CD4-positive, alpha-beta T cell (primary cell): ENCODE measurements at regions not wholly inside any gene's neighbourhood (a gene's known extent, or its start where the extent isn't known, plus 50 kb on each side); places are given as distances from the start of the nearest gene placed in this dataset.

Experiments
- ATAC-seq: fragments of 200-7000 bp; cut with Tn5 transposase; one replicate; pipeline ENCODE4 v1.10.0; 2022; ENCODE audit warnings: mild to moderate bottlenecking; ENCODE audit not compliant: poor library complexity
- CTCF ChIA-PET: fragments of 350-600 bp; sonication (Branson Sonifier 250); formaldehyde crosslinking; loops from one replicate; lab custom pipeline; 2021; ENCODE audit warnings: antibody characterized with exemption, inconsistent platforms; lab: Charles Lee
- POLR2A ChIA-PET: fragments of 350-600 bp; sonication (Branson Sonifier 250); formaldehyde crosslinking; loops from one replicate; lab custom pipeline; 2021; ENCODE audit warnings: antibody characterized with exemption, inconsistent platforms; lab: Charles Lee
- DNase-seq, 14 experiments: peaks; one replicate each; pipeline ENCODE4 v3.0.0-alpha.2; 2013 to 2020; ENCODE audit warnings: mixed read lengths in 2 of 14
- H3K27ac ChIP-seq, 2 donors: one replicate each; pipeline versions ENCODE4 v1.5.1 to v1.7.0; 2013; ENCODE audit warnings: low read length in 2 of 2, low read depth in 1 of 2, mild to moderate bottlenecking in 1 of 2
- H3K27me3 ChIP-seq, 2 experiments: 1 replicate in 1 of 2; 2 replicates in 1 of 2; pipeline versions ENCODE4 v1.6.1 to v1.7.0; 2013; ENCODE audit warnings: low read length in 2 of 2, control low read depth in 1 of 2, mild to moderate bottlenecking in 1 of 2, moderate library complexity in 1 of 2; ENCODE audit not compliant: insufficient read depth in 2 of 2, control insufficient read depth in 1 of 2
- H3K36me3 ChIP-seq: one replicate; pipeline ENCODE4 v1.6.1; 2013; ENCODE audit warnings: low read length, control low read depth; ENCODE audit not compliant: insufficient read depth
- H3K4me1 ChIP-seq: one replicate; pipeline ENCODE4 v1.6.1; 2013; ENCODE audit warnings: low read length, control low read depth; ENCODE audit not compliant: insufficient read depth
- H3K4me3 ChIP-seq: one replicate; pipeline ENCODE4 v1.5.1; 2013; ENCODE audit warnings: mild to moderate bottlenecking, low read length, moderate library complexity
- H3K9me3 ChIP-seq, 2 experiments: 1 replicate in 1 of 2; 2 replicates in 1 of 2; pipeline versions ENCODE4 v1.6.1 to v1.7.0; 2013; ENCODE audit warnings: low read length in 2 of 2, mild to moderate bottlenecking in 2 of 2, control low read depth in 1 of 2, moderate library complexity in 1 of 2; ENCODE audit not compliant: control insufficient read depth in 1 of 2, insufficient read depth in 1 of 2
- H3K27ac Mint-ChIP-seq: one replicate; pipeline ENCODE4 v1.8.0; 2020; ENCODE audit warnings: mixed read lengths
- H3K27me3 Mint-ChIP-seq: one replicate; pipeline ENCODE4 v1.8.0; 2021; ENCODE audit warnings: mixed read lengths
- H3K36me3 Mint-ChIP-seq: one replicate; pipeline ENCODE4 v1.8.0; 2021; ENCODE audit warnings: low read depth, mixed read lengths
- H3K4me1 Mint-ChIP-seq: one replicate; pipeline ENCODE4 v1.8.0; 2021; ENCODE audit warnings: low read depth, mixed read lengths
- H3K4me3 Mint-ChIP-seq: one replicate; pipeline ENCODE4 v1.8.0; 2020; ENCODE audit warnings: mild to moderate bottlenecking, mixed read lengths
- H3K9me3 Mint-ChIP-seq: one replicate; pipeline ENCODE4 v1.8.0; 2020; ENCODE audit warnings: mixed read lengths
- CTCF ChIP-seq: fragments of 200-600 bp; IDR thresholded peaks from one replicate; pipeline ENCODE4 v1.8.0; 2022; ENCODE audit warnings: antibody characterized with exemption, mild to moderate bottlenecking
- intact Hi-C, 2 experiments: fragments of 100-400 bp; cut with DNase I in 1 of 2; cut with micrococcal nuclease in 1 of 2; formaldehyde crosslinking; loops; one replicate each; pipeline versions ENCODE4 v1.15.1 to v1.9.0; 2023 to 2025; cut with DNase I, micrococcal nuclease

- POLR2A ChIA-PET, result no interaction called here
- Histone ChIP-seq H3K4me3 (no peak overlapping the region), H3K27ac (no peak overlapping the region), H3K27me3 (no peaks in the 10 kb centered on the region), H3K9me3 (no peaks in the 10 kb centered on the region), H3K36me3 (no peaks in the 10 kb centered on the region), H3K4me1 (no peaks in the 10 kb centered on the region)
- CTCF ChIA-PET, result no interaction called here
- H3K27me3 Mint-ChIP-seq, result no peaks in the 10 kb centered on the region
- DNase-seq (no peak), ATAC-seq (no peak)
- no peaks in the 10 kb centered on the region for H3K36me3 Mint-ChIP-seq
- no peak for TF ChIP-seq CTCF
- H3K4me1 Mint-ChIP-seq, result no peaks in the 10 kb centered on the region
- intact Hi-C loops, result no loop called here
- no peak overlapping the region for H3K27ac Mint-ChIP-seq
- no peak overlapping the region for H3K4me3 Mint-ChIP-seq
- H3K9me3 Mint-ChIP-seq, result no peaks in the 10 kb centered on the region
These were observed 102.3 kb downstream of the KLF6 start for GRCh38 chr10:3682745-3683144.

GRCh38 chr10:3681642-3682554 is 103.1 kb downstream of the KLF6 start:
- TF ChIP-seq CTCF, result no peak
- Histone ChIP-seq H3K4me3 (no peak overlapping the region), H3K4me1 (no peaks in the 10 kb centered on the region), H3K27me3 (no peaks in the 10 kb centered on the region), H3K36me3 (no peaks in the 10 kb centered on the region), H3K27ac (no peak overlapping the region), H3K9me3 (no peaks in the 10 kb centered on the region)
- H3K9me3 Mint-ChIP-seq, result no peaks in the 10 kb centered on the region
- no peaks in the 10 kb centered on the region for H3K4me1 Mint-ChIP-seq
- no peaks in the 10 kb centered on the region for H3K36me3 Mint-ChIP-seq
- no peak overlapping the region for H3K4me3 Mint-ChIP-seq
- CTCF ChIA-PET, result no interaction called here
- intact Hi-C loops, result no loop called here
- POLR2A ChIA-PET, result no interaction called here
- no peak overlapping the region for H3K27ac Mint-ChIP-seq
- ATAC-seq (no peak), DNase-seq (no peak)
- no peaks in the 10 kb centered on the region for H3K27me3 Mint-ChIP-seq

- H3K27ac Mint-ChIP-seq, result no peak overlapping the region
- H3K9me3 Mint-ChIP-seq, result no peaks in the 10 kb centered on the region
- no peak for TF ChIP-seq CTCF
- DNase-seq (no peak), ATAC-seq (no peak)
- Histone ChIP-seq H3K9me3 (no peaks in the 10 kb centered on the region), H3K4me3 (no peak overlapping the region), H3K27ac (no peak overlapping the region), H3K27me3 (no peaks in the 10 kb centered on the region), H3K36me3 (no peaks in the 10 kb centered on the region), H3K4me1 (no peaks in the 10 kb centered on the region)
- H3K4me3 Mint-ChIP-seq, result no peak overlapping the region
- POLR2A ChIA-PET, result no interaction called here
- intact Hi-C loops, result loop anchor here in 1 of 2 experiments (10.0 kb wide), 1 partner anchor 45 kb away; no protein-coding TSS in a partner anchor
- H3K4me1 Mint-ChIP-seq, result no peaks in the 10 kb centered on the region
- CTCF ChIA-PET, result no interaction called here
- no peaks in the 10 kb centered on the region for H3K27me3 Mint-ChIP-seq
- no peaks in the 10 kb centered on the region for H3K36me3 Mint-ChIP-seq
These were observed 104.9 kb downstream of the KLF6 start for GRCh38 chr10:3679950-3680629.
